Keratinocyte (primary cell): ENCODE measurements at regions not wholly inside any gene's neighbourhood (a gene's known extent, or its start where the extent isn't known, plus 50 kb on each side); places are given as distances from the start of the nearest gene placed in this dataset.

Experiments
- CTCF ChIP-seq, 3 experiments: IDR thresholded peaks in 1 of 3; conservative IDR thresholded peaks in 1 of 3; optimal IDR thresholded peaks in 1 of 3; 2 replicates in 2 of 3; 3 replicates in 1 of 3; pipeline versions ENCODE3 to v1.5.1; 2011; ENCODE audit warnings: low read length in 3 of 3, mild to moderate bottlenecking in 3 of 3, moderate library complexity in 2 of 3, control low read depth in 1 of 3, inconsistent platforms in 1 of 3; ENCODE audit not compliant: insufficient read depth in 2 of 3; ENCODE audit errors: extremely low read depth in 1 of 3
- EZH2 ChIP-seq: IDR thresholded peaks from one replicate; pipeline ENCODE4 v1.6.1; 2012; ENCODE audit warnings: inconsistent platforms, mild to moderate bottlenecking, low read length, moderate library complexity

DNA sequence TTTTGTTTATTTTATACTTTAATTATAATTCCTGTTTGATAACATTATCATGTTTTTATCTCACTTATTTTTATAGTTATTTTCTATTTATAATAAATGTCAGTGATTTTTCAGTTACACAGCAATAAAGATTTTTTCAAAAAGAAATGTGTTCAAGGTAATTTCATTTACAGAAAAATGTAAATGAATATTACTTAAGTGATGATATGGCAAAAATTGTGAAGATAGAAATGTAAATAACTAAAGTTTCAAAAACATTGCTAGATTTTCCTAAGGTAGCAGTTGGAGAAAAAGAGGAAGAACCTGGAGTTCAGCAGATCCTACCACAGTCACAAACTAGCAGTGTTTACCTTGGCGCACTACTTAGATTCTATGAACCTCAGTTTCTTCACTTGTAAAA lies 202.6 kb downstream of the RFPL4B start:
- TF ChIP-seq CTCF (optimal IDR thresholded peaks at IDR 0.05 in 1 of 3, IDR thresholded peaks at IDR 0.05 in 1 of 3, conservative IDR thresholded peaks at IDR 0.05 in 1 of 3; ENCODE audit: extremely low read depth in 1 of 3, insufficient read depth in 2 of 3, low read length in 3 of 3): no peak
- TF ChIP-seq EZH2: no peak
